HG03460 (cell line): ENCODE measurements at regions not wholly inside any gene's neighbourhood (a gene's known extent, or its start where the extent isn't known, plus 50 kb on each side); places are given as distances from the start of the nearest gene placed in this dataset.

Experiments
- ATAC-seq: cut with Tn5 transposase; IDR thresholded peaks from one replicate; pipeline ENCODE4 v1.9.1; 2021; ENCODE audit not compliant: unreplicated experiment

- ATAC-seq, result no peak
These were observed 287.3 kb upstream of the FLRT2 start for GRCh38 chr14:85242666-85243065.

GRCh38 chr14:85243321-85243720 lies 286.6 kb upstream of the FLRT2 start:
- ATAC-seq, result no peak

GRCh38 chr14:85247071-85247470 lies 282.9 kb upstream of the FLRT2 start:
- no peak for ATAC-seq

- ATAC-seq, result no peak
These were observed 280.9 kb upstream of the FLRT2 start for GRCh38 chr14:85248881-85249635.

- no peak for ATAC-seq
These were observed 279.3 kb upstream of the FLRT2 start for GRCh38 chr14:85250414-85251189.

GRCh38 chr14:85252011-85252410 lies 277.9 kb upstream of the FLRT2 start:
- no peak for ATAC-seq

- no peak for ATAC-seq
These were observed 275.2 kb upstream of the FLRT2 start for GRCh38 chr14:85254711-85255110.

GRCh38 chr14:85257287-85257686 lies 272.7 kb upstream of the FLRT2 start:
- ATAC-seq, result no peak

- ATAC-seq, result no peak
These were observed 265.8 kb upstream of the FLRT2 start for GRCh38 chr14:85263916-85264675.

GRCh38 chr14:85273099-85273677 lies 256.8 kb upstream of the FLRT2 start:
- ATAC-seq, result no peak

GRCh38 chr14:85273952-85274351 lies 256.0 kb upstream of the FLRT2 start:
- ATAC-seq, result no peak

GRCh38 chr14:85276161-85276978 lies 253.6 kb upstream of the FLRT2 start:
- no peak for ATAC-seq

- no peak for ATAC-seq
These were observed 253.0 kb upstream of the FLRT2 start for GRCh38 chr14:85276979-85277228.

GRCh38 chr14:85279407-85279806 lies 250.5 kb upstream of the FLRT2 start:
- no peak for ATAC-seq

- no peak for ATAC-seq
These were observed 249.9 kb upstream of the FLRT2 start for GRCh38 chr14:85280074-85280473.

GRCh38 chr14:85281921-85282320 lies 248.0 kb upstream of the FLRT2 start:
- no peak for ATAC-seq

- no peak for ATAC-seq
These were observed 241.9 kb upstream of the FLRT2 start for GRCh38 chr14:85288041-85288440.

GRCh38 chr14:85291731-85292130 lies 238.2 kb upstream of the FLRT2 start:
- ATAC-seq, result no peak

GRCh38 chr14:85293612-85294234 lies 236.2 kb upstream of the FLRT2 start:
- no peak for ATAC-seq

GRCh38 chr14:85295318-85295717 lies 234.6 kb upstream of the FLRT2 start:
- no peak for ATAC-seq
